GM10248 (cell line): ENCODE measurements at regions not wholly inside any gene's neighbourhood (a gene's known extent, or its start where the extent isn't known, plus 50 kb on each side); places are given as distances from the start of the nearest gene placed in this dataset.

ENCODE experiments used
- CTCF ChIA-PET: fragments of 300-600 bp; sonication (Branson Sonifier 250); formaldehyde crosslinking; extraction: SDS; loops from one replicate; lab custom pipeline; 2021; ENCODE audit warnings: antibody characterized with exemption; lab: Yijun Ruan, JAX
- POLR2A ChIA-PET: fragments of 350-650 bp; sonication (Branson Sonifier 250); formaldehyde crosslinking; extraction: SDS; loops from one replicate; lab custom pipeline; 2020; ENCODE audit warnings: antibody characterized with exemption; lab: Yijun Ruan, JAX
- DNase-seq: peaks from one replicate; pipeline ENCODE4 v3.0.0; 2012; ENCODE audit errors: extremely low spot score
- CTCF ChIP-seq: IDR thresholded peaks from 2 replicates; pipeline ENCODE4 v1.5.1; 2012; ENCODE audit warnings: mild to moderate bottlenecking, low read depth; ENCODE audit errors: extremely low read depth, missing control alignments, control extremely low read depth

GRCh38 chr11:111081021-111081511 lies 164.5 kb upstream of the POU2AF2 start:
- CTCF ChIA-PET, result interaction anchor here (1.4 kb wide), 1 partner anchor 11 kb away, joined by 4 read pairs; no protein-coding TSS in a partner anchor
- no peak for DNase-seq
- TF ChIP-seq CTCF, result no peak
- POLR2A ChIA-PET, result no interaction called here

GRCh38 chr11:111077530-111078322 lies 167.8 kb upstream of the POU2AF2 start:
- CTCF ChIA-PET, result interaction anchor here (1.1 kb wide), 1 partner anchor 10 kb away, joined by 3 read pairs; no protein-coding TSS in a partner anchor
- no peak for DNase-seq

GRCh38 chr11:111069066-111069465 lies 176.5 kb upstream of the POU2AF2 start:
- POLR2A ChIA-PET, result no interaction called here
- CTCF ChIA-PET, result no interaction called here
- no peak for TF ChIP-seq CTCF
- no peak for DNase-seq

More at GRCh38 chr11:111077530-111078322, 167.8 kb upstream of the POU2AF2 start:
- no peak for TF ChIP-seq CTCF
- POLR2A ChIA-PET, result no interaction called here

GRCh38 chr11:111067994-111068393 lies 177.5 kb upstream of the POU2AF2 start:
- ChIA-PET CTCF (no interaction called here), POLR2A (no interaction called here)
- no peak for TF ChIP-seq CTCF
- no peak for DNase-seq

- ChIA-PET POLR2A (no interaction called here), CTCF (no interaction called here)
- no peak for TF ChIP-seq CTCF
- no peak for DNase-seq
These were observed 178.7 kb upstream of the POU2AF2 start for GRCh38 chr11:111066846-111067245.

GRCh38 chr11:111063726-111064517 lies 181.6 kb upstream of the POU2AF2 start:
- CTCF ChIA-PET, result no interaction called here
- POLR2A ChIA-PET, result no interaction called here
- no peak for DNase-seq
- TF ChIP-seq CTCF, result no peak
